Endothelial cell of umbilical vein (primary cell): ENCODE measurements at regions not wholly inside any gene's neighbourhood (a gene's known extent, or its start where the extent isn't known, plus 50 kb on each side); places are given as distances from the start of the nearest gene placed in this dataset.

Experiments used
- BruUV-seq: library from RNA; stranded (reverse); fragments of 400-500 nt; replicated peaks from 2 replicates; lab custom pipeline; 2021; lab: Mats Ljungman, UMichigan
- CTCF ChIA-PET: fragments of 300-600, 350-600 bp; sonication (Branson Sonifier 250); formaldehyde crosslinking; loops from one replicate; lab custom pipeline; 2021; ENCODE audit warnings: antibody characterized with exemption, inconsistent platforms; lab: Charles Lee
- POLR2A ChIA-PET: fragments of 300-600, 350-600 bp; sonication (Branson Sonifier 250); formaldehyde crosslinking; loops from one replicate; lab custom pipeline; 2021; ENCODE audit warnings: antibody characterized with exemption, inconsistent platforms; lab: Charles Lee
- DNase-seq: peaks from one replicate; pipeline ENCODE4 v3.0.0-alpha.2; 2011; ENCODE audit warnings: low read depth, low spot score
- FAIRE-seq: peaks from 2 replicates; lab custom pipeline; 2011; peaks lifted over from hg19 to GRCh38; lab: Jason Lieb, UNC
- H2AFZ ChIP-seq: 2 replicates; pipeline ENCODE4 v1.6.0; 2012; ENCODE audit warnings: low read depth, low read length, control low read depth, inconsistent platforms
- H3K27ac ChIP-seq: 2 replicates; pipeline ENCODE4 v1.5.1; 2011; ENCODE audit warnings: low read depth, mild to moderate bottlenecking, control low read depth, low read length, moderate library complexity; ENCODE audit not compliant: insufficient read depth
- H3K27me3 ChIP-seq, 2 experiments: 2 replicates each; pipeline versions ENCODE4 v1.6.0 to v1.6.1; 2011; ENCODE audit warnings: low read length in 2 of 2, mixed read lengths in 1 of 2; ENCODE audit not compliant: control insufficient read depth in 2 of 2, insufficient read depth in 2 of 2
- H3K36me3 ChIP-seq, 2 experiments: 2 replicates in 1 of 2; 3 replicates in 1 of 2; pipeline ENCODE4 v1.5.1; 2011; ENCODE audit warnings: low read length in 2 of 2, mild to moderate bottlenecking in 1 of 2, moderate library complexity in 1 of 2; ENCODE audit not compliant: control insufficient read depth in 2 of 2, insufficient read depth in 2 of 2; ENCODE audit errors: extremely low read depth in 1 of 2
- H3K4me1 ChIP-seq: 3 replicates; pipeline ENCODE4 v1.5.1; 2011; ENCODE audit warnings: mild to moderate bottlenecking, low read length; ENCODE audit not compliant: control insufficient read depth, insufficient read depth; ENCODE audit errors: extremely low read depth
- H3K4me2 ChIP-seq: 2 replicates; pipeline ENCODE4 v1.6.1; 2011; ENCODE audit warnings: low read length, control low read depth, mixed read lengths; ENCODE audit not compliant: insufficient read depth
- H3K4me3 ChIP-seq, 3 experiments: fragments of 200-600 bp in 1 of 3; sonication (generic), shearing (Covaris generic) in 1 of 3; replicated peaks in 1 of 3; 2 replicates each; pipeline ENCODE4 v1.5.1; 2011 to 2016; ENCODE audit warnings: control low read depth in 3 of 3, low read length in 3 of 3, mild to moderate bottlenecking in 2 of 3, inconsistent platforms in 1 of 3, low read depth in 1 of 3, moderate library complexity in 1 of 3; ENCODE audit not compliant: insufficient read depth in 1 of 3
- H3K79me2 ChIP-seq: 2 replicates; pipeline ENCODE4 v1.6.0; 2012; ENCODE audit warnings: low read length, inconsistent platforms; ENCODE audit not compliant: control insufficient read depth, insufficient read depth
- H3K9ac ChIP-seq: replicated peaks from 2 replicates; pipeline ENCODE3; 2011; ENCODE audit warnings: low read length, control low read depth; ENCODE audit not compliant: insufficient read depth; ENCODE audit errors: extremely low read depth
- H3K9me1 ChIP-seq: replicated peaks from 3 replicates; pipeline ENCODE4 v1.6.0; 2011; ENCODE audit warnings: mild to moderate bottlenecking, low read length; ENCODE audit not compliant: control insufficient read depth, insufficient read depth; ENCODE audit errors: extremely low read depth
- H3K9me3 ChIP-seq: replicated peaks from 2 replicates; pipeline ENCODE4 v1.5.1; 2012; ENCODE audit warnings: low read length, inconsistent platforms; ENCODE audit not compliant: control insufficient read depth, insufficient read depth
- H4K20me1 ChIP-seq: replicated peaks from 2 replicates; pipeline ENCODE3; 2011; ENCODE audit warnings: mild to moderate bottlenecking, low read length; ENCODE audit not compliant: control insufficient read depth, insufficient read depth; ENCODE audit errors: extremely low read depth
- CTCF ChIP-seq, 2 donors: IDR thresholded peaks; 1 replicate in 1 of 2; 2 replicates in 1 of 2; pipeline ENCODE4 v1.5.1; 2011; ENCODE audit warnings: low read length in 2 of 2, mild to moderate bottlenecking in 2 of 2, moderate library complexity in 2 of 2, control low read depth in 1 of 2, inconsistent platforms in 1 of 2, low read depth in 1 of 2; ENCODE audit not compliant: insufficient read depth in 1 of 2; ENCODE audit errors: extremely low read depth in 1 of 2
- EZH2 ChIP-seq: IDR thresholded peaks from 2 replicates; pipeline ENCODE4 v1.6.1; 2012; ENCODE audit warnings: borderline replicate concordance, low read depth, mild to moderate bottlenecking, moderate library complexity, low read length, inconsistent platforms; ENCODE audit not compliant: severe bottlenecking
- FOS ChIP-seq: IDR thresholded peaks from 2 replicates; pipeline ENCODE4 v1.6.1; 2011; ENCODE audit warnings: mild to moderate bottlenecking, low read length, moderate library complexity, borderline replicate concordance; ENCODE audit not compliant: insufficient read depth
- GATA2 ChIP-seq: IDR thresholded peaks from 2 replicates; pipeline ENCODE4 v1.7.0; 2011; ENCODE audit warnings: low read depth, mild to moderate bottlenecking, moderate library complexity, mixed read lengths, low read length; ENCODE audit not compliant: insufficient read length, insufficient read depth
- JUN ChIP-seq: IDR thresholded peaks from 2 replicates; pipeline ENCODE4 v1.6.1; 2011; ENCODE audit warnings: borderline replicate concordance, low read depth; ENCODE audit not compliant: insufficient read length, insufficient read depth
- MAX ChIP-seq: IDR thresholded peaks from 2 replicates; pipeline ENCODE4 v1.6.1; 2011; ENCODE audit not compliant: insufficient read depth, insufficient read length
- MYC ChIP-seq: IDR thresholded peaks from one replicate; pipeline ENCODE4 v1.6.1; 2011; ENCODE audit warnings: mild to moderate bottlenecking, low read depth, low read length
- POLR2A ChIP-seq: IDR thresholded peaks from 2 replicates; pipeline ENCODE4 v1.6.1; 2012; ENCODE audit warnings: low read depth, mild to moderate bottlenecking, control low read depth, low read length
- POLR2AphosphoS5 ChIP-seq: IDR thresholded peaks from 2 replicates; pipeline ENCODE4 v1.6.1; 2012; ENCODE audit warnings: low read depth, mild to moderate bottlenecking, control low read depth, low read length, moderate library complexity; ENCODE audit not compliant: insufficient read depth
- dilution Hi-C: fragments of 300-500 bp; cut with MboI; formaldehyde crosslinking; loops from one replicate; pipeline ENCODE4 v1.15.0; 2019; ENCODE audit warnings: low sequenced_read_pairs; ENCODE audit not compliant: extremely low pct_ligation_motif_present
- intact Hi-C: fragments of 100-400 bp; cut with micrococcal nuclease; formaldehyde crosslinking; loops from one replicate; pipeline ENCODE4 v1.10.0; 2022

- Histone ChIP-seq H3K27me3 (no peaks in the 10 kb centered on the region), H3K27ac (no peak overlapping the region), H3K36me3 (no peaks in the 10 kb centered on the region), H3K4me3 (no peak overlapping the region), H3K9me1 (no peaks in the 10 kb centered on the region), H3K79me2 (no peaks in the 10 kb centered on the region), H2AFZ (no peak overlapping the region), H4K20me1 (no peaks in the 10 kb centered on the region), H3K9me3 (no peaks in the 10 kb centered on the region), H3K4me1 (no peaks in the 10 kb centered on the region), H3K4me2 (no peak overlapping the region), H3K9ac (no peak overlapping the region)
- BruUV-seq = no TSS peak
- dilution Hi-C loops (no loop called here), intact Hi-C loops (no loop called here)
- DNase-seq = no peak
- POLR2A ChIA-PET = no interaction called here
- no peak for FAIRE-seq
- TF ChIP-seq POLR2AphosphoS5 (no peak), CTCF (IDR thresholded peaks at IDR 0.05; ENCODE audit: extremely low read depth in 1 of 2, insufficient read depth in 1 of 2, low read depth in 1 of 2, low read length in 2 of 2) (no peak), EZH2 (no peak), FOS (no peak), MAX (no peak), MYC (no peak), POLR2A (no peak), GATA2 (no peak), JUN (no peak)
- CTCF ChIA-PET = no interaction called here
Measured at GRCh38 chr2:226132323-226133215, 667.1 kb downstream of the IRS1 start.
